GM10266 (cell line): ENCODE measurements at regions not wholly inside any gene's neighbourhood (a gene's known extent, or its start where the extent isn't known, plus 50 kb on each side); places are given as distances from the start of the nearest gene placed in this dataset.
"Not testable (repeated sequence)": the region's sequence is repeated elsewhere in the genome, so short reads cannot be mapped to it uniquely, and the experiment has no call there.

Source experiments
- DNase-seq: peaks from one replicate; pipeline ENCODE4 v3.0.0; 2012; ENCODE audit errors: extremely low spot score
- CTCF ChIP-seq: IDR thresholded peaks from 2 replicates; pipeline ENCODE4 v1.5.1; 2012; ENCODE audit warnings: mild to moderate bottlenecking, low read depth; ENCODE audit not compliant: control insufficient read depth, insufficient read depth; ENCODE audit errors: missing control alignments

- no peak for DNase-seq
- no peak for TF ChIP-seq CTCF
Observed at GRCh38 chr3:153852355-153852754, 268.8 kb upstream of the ARHGEF26 start.

GRCh38 chr3:153853163-153853562, 268.0 kb upstream of the ARHGEF26 start:
- TF ChIP-seq CTCF, result no peak
- DNase-seq, result no peak

- TF ChIP-seq CTCF, result peak; percentile 38
Observed at GRCh38 chr3:153855772-153856171, 265.4 kb upstream of the ARHGEF26 start.

GRCh38 chr3:153856932-153857331, 264.3 kb upstream of the ARHGEF26 start:
- DNase-seq, result no peak
- TF ChIP-seq CTCF, result no peak

More at GRCh38 chr3:153855772-153856171, 265.4 kb upstream of the ARHGEF26 start:
- no peak for DNase-seq

- no peak for DNase-seq
- TF ChIP-seq CTCF, result no peak
Observed at GRCh38 chr3:153864793-153865192, 256.4 kb upstream of the ARHGEF26 start.

GRCh38 chr3:153866901-153867300, 254.3 kb upstream of the ARHGEF26 start:
- no peak for DNase-seq
- no peak for TF ChIP-seq CTCF

- not testable (repeated sequence) for DNase-seq
Observed at GRCh38 chr3:153874348-153874747, 246.8 kb upstream of the ARHGEF26 start.

- TF ChIP-seq CTCF, result no peak
- no peak for DNase-seq
Observed at GRCh38 chr3:153880493-153880892, 240.7 kb upstream of the ARHGEF26 start.
